ENCODE measurements at regions not wholly inside any gene's neighbourhood (a gene's known extent, or its start where the extent isn't known, plus 50 kb on each side); places are given as distances from the start of the nearest gene placed in this dataset.
A peak's percentile ranks its signal among the peaks of the same experiment; 100 is the strongest.

- no peak for DNase-seq (ENCODE audit: low read depth)
- no peaks in the 10 kb centered on the region for H3K27me3 ChIP-seq (replicated peaks; ENCODE audit: control insufficient read depth, insufficient read depth, low read length)
- H3K4me3 ChIP-seq (ENCODE audit: low read length): no peak overlapping the region
- H3K4me1 ChIP-seq (ENCODE audit: control insufficient read depth, insufficient read depth, low read length): no peaks in the 10 kb centered on the region
- no peak overlapping the region for H3K9ac ChIP-seq (ENCODE audit: low read length)
- no peaks in the 10 kb centered on the region for H3K36me3 ChIP-seq (ENCODE audit: control insufficient read depth, insufficient read depth, low read length, severe bottlenecking)
- H3K9me3 ChIP-seq (ENCODE audit: control insufficient read depth, low read length): no peaks in the 10 kb centered on the region
These were observed 496.2 kb upstream of the RGS18 start for GRCh38 chr1:191662051-191662450.

GRCh38 chr1:191662746-191663145 is 495.5 kb upstream of the RGS18 start:
- no peak overlapping the region for H3K9ac ChIP-seq (ENCODE audit: low read length)
- DNase-seq (ENCODE audit: low read depth): no peak

DNA sequence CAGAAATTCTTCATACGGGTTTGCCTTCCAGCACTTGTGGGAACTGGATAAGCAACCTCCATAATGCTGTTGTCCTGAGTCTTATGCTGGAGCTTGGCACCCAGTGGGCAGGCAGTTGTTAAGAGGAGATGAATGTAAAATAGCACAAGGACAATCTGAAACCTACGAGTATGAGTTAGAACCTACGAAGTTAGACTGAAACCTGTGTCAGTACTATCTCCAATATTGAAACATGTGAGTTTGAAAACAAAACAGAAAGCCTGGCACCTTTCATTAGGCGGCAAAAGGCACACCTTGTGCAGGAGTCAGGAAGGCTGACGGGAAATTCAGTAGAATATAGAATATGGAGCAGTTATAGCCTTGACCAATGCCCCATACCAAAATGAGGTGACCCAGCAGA is 489.7 kb upstream of the RGS18 start:
- no peaks in the 10 kb centered on the region for H3K36me3 ChIP-seq (ENCODE audit: control insufficient read depth, insufficient read depth, low read length, severe bottlenecking)
- H3K4me1 ChIP-seq (ENCODE audit: control insufficient read depth, insufficient read depth, low read length): no peaks in the 10 kb centered on the region
- H3K9ac ChIP-seq (ENCODE audit: low read length): no peak overlapping the region
- H3K4me3 ChIP-seq (ENCODE audit: low read length): no peak overlapping the region
- H3K9me3 ChIP-seq (ENCODE audit: control insufficient read depth, low read length): no peaks in the 10 kb centered on the region
- DNase-seq (ENCODE audit: low read depth): no peak
- H3K27me3 ChIP-seq (replicated peaks; ENCODE audit: control insufficient read depth, insufficient read depth, low read length): no peaks in the 10 kb centered on the region

More at GRCh38 chr1:191662746-191663145, 495.5 kb upstream of the RGS18 start:
- no peaks in the 10 kb centered on the region for H3K4me1 ChIP-seq (ENCODE audit: control insufficient read depth, insufficient read depth, low read length)
- no peaks in the 10 kb centered on the region for H3K9me3 ChIP-seq (ENCODE audit: control insufficient read depth, low read length)
- H3K4me3 ChIP-seq (ENCODE audit: low read length): no peak overlapping the region
- H3K36me3 ChIP-seq (ENCODE audit: control insufficient read depth, insufficient read depth, low read length, severe bottlenecking): no peaks in the 10 kb centered on the region
- no peaks in the 10 kb centered on the region for H3K27me3 ChIP-seq (replicated peaks; ENCODE audit: control insufficient read depth, insufficient read depth, low read length)

GRCh38 chr1:191669629-191670028 is 488.6 kb upstream of the RGS18 start:
- no peak overlapping the region for H3K9ac ChIP-seq (ENCODE audit: low read length)
- H3K4me1 ChIP-seq (ENCODE audit: control insufficient read depth, insufficient read depth, low read length): peaks cover 5% of the 10 kb centered on the region
- no peak overlapping the region for H3K4me3 ChIP-seq (ENCODE audit: low read length)
- no peaks in the 10 kb centered on the region for H3K27me3 ChIP-seq (replicated peaks; ENCODE audit: control insufficient read depth, insufficient read depth, low read length)
- DNase-seq (ENCODE audit: low read depth): peak; percentile 14
- no peaks in the 10 kb centered on the region for H3K36me3 ChIP-seq (ENCODE audit: control insufficient read depth, insufficient read depth, low read length, severe bottlenecking)
- H3K9me3 ChIP-seq (ENCODE audit: control insufficient read depth, low read length): no peaks in the 10 kb centered on the region

- peak; percentile 37 for DNase-seq (ENCODE audit: low read depth)
- no peak overlapping the region for H3K9ac ChIP-seq (ENCODE audit: low read length)
- no peaks in the 10 kb centered on the region for H3K36me3 ChIP-seq (ENCODE audit: control insufficient read depth, insufficient read depth, low read length, severe bottlenecking)
- H3K4me3 ChIP-seq (ENCODE audit: low read length): no peak overlapping the region
- H3K4me1 ChIP-seq (ENCODE audit: control insufficient read depth, insufficient read depth, low read length): peaks cover 11% of the 10 kb centered on the region
- no peaks in the 10 kb centered on the region for H3K9me3 ChIP-seq (ENCODE audit: control insufficient read depth, low read length)
- no peaks in the 10 kb centered on the region for H3K27me3 ChIP-seq (replicated peaks; ENCODE audit: control insufficient read depth, insufficient read depth, low read length)
These were observed 487.0 kb upstream of the RGS18 start for GRCh38 chr1:191671236-191671635.

DNA sequence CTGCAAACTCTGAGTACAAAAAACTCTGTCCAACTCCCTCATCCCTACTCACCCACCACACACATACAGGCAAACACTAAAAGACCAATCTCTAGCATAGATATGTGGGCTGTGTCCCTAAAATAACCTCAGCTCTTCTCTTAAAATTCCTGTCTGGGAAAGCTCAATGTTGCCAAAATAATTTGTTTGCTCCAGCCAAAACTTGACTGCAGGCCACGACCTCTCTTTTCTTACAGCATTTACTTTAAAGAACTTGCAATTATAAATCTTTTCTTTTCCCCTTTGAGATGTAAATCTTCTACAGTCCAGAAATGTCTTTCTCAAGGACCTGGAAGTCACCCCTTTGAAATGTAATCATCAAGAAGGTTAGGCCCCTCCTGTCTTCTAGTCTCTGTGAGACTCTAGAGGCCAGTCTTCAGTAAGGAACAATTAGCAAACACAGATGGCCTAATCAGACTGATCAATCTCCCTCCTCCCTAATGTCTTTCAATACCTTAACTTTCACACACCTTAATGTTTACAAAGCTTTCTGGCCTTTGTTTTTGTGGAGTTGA is 483.6 kb upstream of the RGS18 start:
- no peaks in the 10 kb centered on the region for H3K27me3 ChIP-seq (replicated peaks; ENCODE audit: control insufficient read depth, insufficient read depth, low read length)
- no peaks in the 10 kb centered on the region for H3K9me3 ChIP-seq (ENCODE audit: control insufficient read depth, low read length)
- DNase-seq (ENCODE audit: low read depth): peak; percentile 38
- peaks cover 16% of the 10 kb centered on the region for H3K4me1 ChIP-seq (ENCODE audit: control insufficient read depth, insufficient read depth, low read length)
- no peaks in the 10 kb centered on the region for H3K36me3 ChIP-seq (ENCODE audit: control insufficient read depth, insufficient read depth, low read length, severe bottlenecking)
- no peak overlapping the region for H3K9ac ChIP-seq (ENCODE audit: low read length)
- no peak overlapping the region for H3K4me3 ChIP-seq (ENCODE audit: low read length)

GRCh38 chr1:191675856-191676783 is 482.1 kb upstream of the RGS18 start:
- Histone ChIP-seq H3K4me3 (ENCODE audit: low read length) (no peak overlapping the region), H3K9me3 (ENCODE audit: control insufficient read depth, low read length) (no peaks in the 10 kb centered on the region), H3K27me3 (replicated peaks; ENCODE audit: control insufficient read depth, insufficient read depth, low read length) (no peaks in the 10 kb centered on the region), H3K9ac (ENCODE audit: low read length) (no peak overlapping the region), H3K36me3 (ENCODE audit: control insufficient read depth, insufficient read depth, low read length, severe bottlenecking) (no peaks in the 10 kb centered on the region), H3K4me1 (ENCODE audit: control insufficient read depth, insufficient read depth, low read length) (peaks cover 16% of the 10 kb centered on the region)
- peak; percentile 64 for DNase-seq (ENCODE audit: low read depth)

DNA sequence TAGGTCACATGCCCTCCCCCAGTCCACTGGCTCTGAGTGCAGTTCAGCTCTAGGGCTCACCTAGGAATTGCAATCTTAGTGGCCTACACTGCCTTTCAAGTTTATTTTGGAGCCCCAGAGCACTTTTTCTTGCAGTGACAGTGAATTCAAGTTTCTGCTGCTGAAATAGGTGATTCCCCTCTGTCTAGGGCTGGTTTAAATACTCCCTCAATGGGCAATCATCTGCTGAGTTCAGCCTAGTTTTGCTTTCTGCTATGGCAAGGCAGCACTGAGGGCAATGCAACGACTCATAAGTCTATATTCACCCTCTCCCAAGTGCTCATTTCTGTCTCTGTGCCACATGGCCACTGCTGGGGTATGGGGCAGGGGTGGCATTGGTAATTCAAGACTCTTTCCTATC is 472.6 kb upstream of the RGS18 start:
- H3K27me3 ChIP-seq (replicated peaks; ENCODE audit: control insufficient read depth, insufficient read depth, low read length): no peaks in the 10 kb centered on the region
- H3K36me3 ChIP-seq (ENCODE audit: control insufficient read depth, insufficient read depth, low read length, severe bottlenecking): no peaks in the 10 kb centered on the region
- H3K9ac ChIP-seq (ENCODE audit: low read length): no peak overlapping the region
- no peak overlapping the region for H3K4me3 ChIP-seq (ENCODE audit: low read length)
- no peaks in the 10 kb centered on the region for H3K4me1 ChIP-seq (ENCODE audit: control insufficient read depth, insufficient read depth, low read length)
- no peaks in the 10 kb centered on the region for H3K9me3 ChIP-seq (ENCODE audit: control insufficient read depth, low read length)
- no peak for DNase-seq (ENCODE audit: low read depth)

- Histone ChIP-seq H3K27me3 (replicated peaks; ENCODE audit: control insufficient read depth, insufficient read depth, low read length) (no peaks in the 10 kb centered on the region), H3K9ac (ENCODE audit: low read length) (no peak overlapping the region), H3K4me3 (ENCODE audit: low read length) (no peak overlapping the region), H3K4me1 (ENCODE audit: control insufficient read depth, insufficient read depth, low read length) (no peaks in the 10 kb centered on the region), H3K9me3 (ENCODE audit: control insufficient read depth, low read length) (no peaks in the 10 kb centered on the region), H3K36me3 (ENCODE audit: control insufficient read depth, insufficient read depth, low read length, severe bottlenecking) (no peaks in the 10 kb centered on the region)
- no peak for DNase-seq (ENCODE audit: low read depth)
These were observed 470.5 kb upstream of the RGS18 start for GRCh38 chr1:191687721-191688120.

GRCh38 chr1:191690931-191691330 is 467.3 kb upstream of the RGS18 start:
- Histone ChIP-seq H3K9me3 (ENCODE audit: control insufficient read depth, low read length) (no peaks in the 10 kb centered on the region), H3K27me3 (replicated peaks; ENCODE audit: control insufficient read depth, insufficient read depth, low read length) (no peaks in the 10 kb centered on the region), H3K4me3 (ENCODE audit: low read length) (no peak overlapping the region), H3K36me3 (ENCODE audit: control insufficient read depth, insufficient read depth, low read length, severe bottlenecking) (no peaks in the 10 kb centered on the region), H3K9ac (ENCODE audit: low read length) (no peak overlapping the region), H3K4me1 (ENCODE audit: control insufficient read depth, insufficient read depth, low read length) (no peaks in the 10 kb centered on the region)
- DNase-seq (ENCODE audit: low read depth): no peak

- H3K27me3 ChIP-seq (replicated peaks; ENCODE audit: control insufficient read depth, insufficient read depth, low read length): no peaks in the 10 kb centered on the region
- H3K9me3 ChIP-seq (ENCODE audit: control insufficient read depth, low read length): no peaks in the 10 kb centered on the region
- no peaks in the 10 kb centered on the region for H3K4me1 ChIP-seq (ENCODE audit: control insufficient read depth, insufficient read depth, low read length)
- no peak overlapping the region for H3K9ac ChIP-seq (ENCODE audit: low read length)
- H3K4me3 ChIP-seq (ENCODE audit: low read length): no peak overlapping the region
- DNase-seq (ENCODE audit: low read depth): no peak
- H3K36me3 ChIP-seq (ENCODE audit: control insufficient read depth, insufficient read depth, low read length, severe bottlenecking): no peaks in the 10 kb centered on the region
These were observed 464.5 kb upstream of the RGS18 start for GRCh38 chr1:191693797-191694196.
